ENCODE measurements at regions not wholly inside any gene's neighbourhood (a gene's known extent, or its start where the extent isn't known, plus 50 kb on each side); places are given as distances from the start of the nearest gene placed in this dataset.

GRCh38 chr1:244111027-244111426, 59.9 kb downstream of the ZBTB18 start:
- Histone ChIP-seq H3K36me3 (ENCODE audit: control insufficient read depth in 2 of 2, insufficient read depth in 1 of 2, low read length in 2 of 2) (no peaks in the 10 kb centered on the region), H3K27ac (ENCODE audit: extremely low read depth, low read depth, low read length) (no peak overlapping the region), H3K9me3 (ENCODE audit: control insufficient read depth, insufficient read depth, low read depth, low read length) (no peaks in the 10 kb centered on the region), H3K4me1 (ENCODE audit: control insufficient read depth, insufficient read depth, low read length) (peaks cover 16% of the 10 kb centered on the region), H3K4me3 (ENCODE audit: low read depth, low read length) (no peak overlapping the region)
- TF ChIP-seq ZNF23 (tag by site-specific recombination; IDR thresholded peaks at IDR 0.05; ENCODE audit: borderline replicate concordance) (no peak), ZNF426 (tag by site-specific recombination; IDR thresholded peaks at IDR 0.05) (no peak), WT1 (tag by site-specific recombination; IDR thresholded peaks at IDR 0.05) (no peak), REST (tag by site-specific recombination; IDR thresholded peaks at IDR 0.05) (no peak), ZNF221 (tag by site-specific recombination; IDR thresholded peaks at IDR 0.05; ENCODE audit: borderline replicate concordance) (no peak), AEBP2 (tag by site-specific recombination; IDR thresholded peaks at IDR 0.05; ENCODE audit: borderline replicate concordance) (no peak), ZBTB48 (tag by site-specific recombination; IDR thresholded peaks at IDR 0.05) (no peak)
- POLR2A ChIA-PET = no interaction called here
- CTCF ChIA-PET = no interaction called here

- CTCF ChIA-PET = no interaction called here
- TF ChIP-seq ZNF2 (tag by site-specific recombination; IDR thresholded peaks at IDR 0.05) (no peak), ZBTB6 (tag by site-specific recombination; IDR thresholded peaks at IDR 0.05) (no peak), ZNF292 (tag by site-specific recombination; IDR thresholded peaks at IDR 0.05; ENCODE audit: borderline replicate concordance, low read depth) (no peak), ZNF544 (tag by site-specific recombination; IDR thresholded peaks at IDR 0.05) (no peak), CTCF (tag by site-specific recombination; IDR thresholded peaks at IDR 0.05) (no peak), PRDM4 (tag by site-specific recombination; IDR thresholded peaks at IDR 0.05) (no peak), ZBTB1 (tag by site-specific recombination; IDR thresholded peaks at IDR 0.05) (no peak), ZFP41 (tag by site-specific recombination; IDR thresholded peaks at IDR 0.05; ENCODE audit: borderline replicate concordance) (no peak), ZNF548 (tag by site-specific recombination; IDR thresholded peaks at IDR 0.05) (no peak), ZNF549 (tag by site-specific recombination; IDR thresholded peaks at IDR 0.05) (no peak), ZNF560 (tag by site-specific recombination; IDR thresholded peaks at IDR 0.05; ENCODE audit: borderline replicate concordance) (no peak)
Measured at GRCh38 chr1:244112041-244112440, 61.0 kb downstream of the ZBTB18 start.

More at GRCh38 chr1:244112041-244112440, 61.0 kb downstream of the ZBTB18 start:
- Histone ChIP-seq H3K27ac (ENCODE audit: extremely low read depth, low read depth, low read length) (no peak overlapping the region), H3K4me1 (ENCODE audit: control insufficient read depth, insufficient read depth, low read length) (peaks cover 16% of the 10 kb centered on the region), H3K4me3 (ENCODE audit: low read depth, low read length) (no peak overlapping the region), H3K9me3 (ENCODE audit: control insufficient read depth, insufficient read depth, low read depth, low read length) (no peaks in the 10 kb centered on the region), H3K36me3 (ENCODE audit: control insufficient read depth in 2 of 2, insufficient read depth in 1 of 2, low read length in 2 of 2) (no peaks in the 10 kb centered on the region)
- POLR2A ChIA-PET = no interaction called here
